ENCODE measurements at regions not wholly inside any gene's neighbourhood (a gene's known extent, or its start where the extent isn't known, plus 50 kb on each side); places are given as distances from the start of the nearest gene placed in this dataset.

DNA sequence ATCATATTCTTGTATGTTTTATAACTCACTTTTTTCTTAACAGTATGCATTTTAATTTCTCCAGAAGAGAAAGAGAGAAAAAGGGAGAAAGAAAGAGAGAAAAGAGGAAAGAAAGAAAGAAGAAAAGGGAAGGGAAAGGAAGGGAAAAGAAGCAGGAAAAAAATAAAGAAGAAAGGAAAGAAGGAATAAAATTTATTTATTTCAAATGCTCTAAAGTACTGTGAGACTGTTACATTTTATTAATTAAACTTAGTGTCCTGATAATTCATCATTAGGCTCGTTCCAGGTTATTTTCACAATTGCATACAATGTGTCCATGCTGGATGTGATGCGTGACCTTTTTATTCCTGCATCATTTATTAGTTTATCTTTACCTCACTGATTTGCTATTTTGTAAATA is 1023.4 kb upstream of the KLHL29 start:
- TF ChIP-seq, protein P1, sequence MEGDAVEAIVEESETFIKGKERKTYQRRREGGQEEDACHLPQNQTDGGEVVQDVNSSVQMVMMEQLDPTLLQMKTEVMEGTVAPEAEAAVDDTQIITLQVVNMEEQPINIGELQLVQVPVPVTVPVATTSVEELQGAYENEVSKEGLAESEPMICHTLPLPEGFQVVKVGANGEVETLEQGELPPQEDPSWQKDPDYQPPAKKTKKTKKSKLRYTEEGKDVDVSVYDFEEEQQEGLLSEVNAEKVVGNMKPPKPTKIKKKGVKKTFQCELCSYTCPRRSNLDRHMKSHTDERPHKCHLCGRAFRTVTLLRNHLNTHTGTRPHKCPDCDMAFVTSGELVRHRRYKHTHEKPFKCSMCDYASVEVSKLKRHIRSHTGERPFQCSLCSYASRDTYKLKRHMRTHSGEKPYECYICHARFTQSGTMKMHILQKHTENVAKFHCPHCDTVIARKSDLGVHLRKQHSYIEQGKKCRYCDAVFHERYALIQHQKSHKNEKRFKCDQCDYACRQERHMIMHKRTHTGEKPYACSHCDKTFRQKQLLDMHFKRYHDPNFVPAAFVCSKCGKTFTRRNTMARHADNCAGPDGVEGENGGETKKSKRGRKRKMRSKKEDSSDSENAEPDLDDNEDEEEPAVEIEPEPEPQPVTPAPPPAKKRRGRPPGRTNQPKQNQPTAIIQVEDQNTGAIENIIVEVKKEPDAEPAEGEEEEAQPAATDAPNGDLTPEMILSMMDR (IDR thresholded peaks at IDR 0.05; ENCODE audit: low read depth, low read length, poor library complexity, severe bottlenecking), result no peak
- no peak for TF ChIP-seq EZH2phosphoT487 (IDR thresholded peaks at IDR 0.05; ENCODE audit: borderline replicate concordance, low read length)
